HG02938 (cell line): ENCODE measurements at regions not wholly inside any gene's neighbourhood (a gene's known extent, or its start where the extent isn't known, plus 50 kb on each side); places are given as distances from the start of the nearest gene placed in this dataset.
A peak's percentile ranks its signal among the peaks of the same experiment; 100 is the strongest.

ENCODE experiments used
- ATAC-seq: cut with Tn5 transposase; IDR thresholded peaks from one replicate; pipeline ENCODE4 v1.9.1; 2021; ENCODE audit warnings: mild to moderate bottlenecking, moderate library complexity; ENCODE audit not compliant: unreplicated experiment

DNA sequence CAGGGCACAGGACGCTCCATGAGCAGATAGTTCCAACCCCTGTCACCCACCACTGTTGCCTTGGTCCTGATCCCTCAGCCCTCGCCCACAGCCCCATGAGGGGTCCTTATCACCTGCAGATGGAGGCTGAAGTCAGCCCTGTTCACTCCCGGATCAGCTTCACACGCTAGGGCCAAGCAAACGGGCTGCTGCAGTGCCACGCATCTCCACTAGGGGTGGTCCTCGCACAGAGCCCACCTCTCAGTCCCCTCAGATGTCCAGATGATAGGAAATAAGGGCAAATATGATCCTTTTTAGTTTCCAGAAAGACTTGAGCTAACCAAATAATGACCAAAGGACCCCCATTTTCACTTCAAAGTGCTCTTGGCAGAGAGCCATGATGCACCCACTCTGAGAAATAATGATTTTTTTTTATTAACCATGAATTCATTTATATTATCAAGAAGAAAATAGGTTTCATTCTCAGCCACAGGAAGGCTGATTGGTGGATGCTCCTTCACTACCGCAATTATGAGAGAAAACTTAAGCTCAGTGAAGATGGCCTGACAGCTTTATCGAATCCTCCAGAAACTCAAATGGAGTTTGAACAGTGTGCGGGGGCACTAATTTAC, 71.9 kb upstream of the KLHL29 start:
- peak; percentile 61 for ATAC-seq

GRCh38 chr2:23314687-23315086, 70.3 kb upstream of the KLHL29 start:
- no peak for ATAC-seq

GRCh38 chr2:23320058-23320457, 64.9 kb upstream of the KLHL29 start:
- ATAC-seq = no peak

DNA sequence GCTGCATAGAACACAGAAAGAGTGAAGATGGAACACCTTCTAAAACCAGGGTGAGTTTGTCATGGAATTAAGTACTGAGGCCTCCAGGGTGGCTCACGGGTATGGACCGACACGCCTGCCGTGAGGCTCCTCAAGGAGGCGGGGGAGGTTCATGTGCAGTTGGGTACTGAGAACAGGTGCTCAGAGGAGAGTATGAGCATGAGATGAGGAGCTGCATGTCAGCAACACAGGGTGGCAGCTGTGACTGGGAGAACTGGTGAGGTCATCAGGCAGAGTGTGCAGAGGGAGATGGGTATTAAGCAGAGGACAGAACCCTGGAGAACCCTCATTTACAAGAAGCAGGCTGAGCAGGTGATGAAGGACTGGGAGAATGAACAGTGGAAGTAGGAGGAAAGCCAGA, 63.2 kb upstream of the KLHL29 start:
- ATAC-seq = no peak

DNA sequence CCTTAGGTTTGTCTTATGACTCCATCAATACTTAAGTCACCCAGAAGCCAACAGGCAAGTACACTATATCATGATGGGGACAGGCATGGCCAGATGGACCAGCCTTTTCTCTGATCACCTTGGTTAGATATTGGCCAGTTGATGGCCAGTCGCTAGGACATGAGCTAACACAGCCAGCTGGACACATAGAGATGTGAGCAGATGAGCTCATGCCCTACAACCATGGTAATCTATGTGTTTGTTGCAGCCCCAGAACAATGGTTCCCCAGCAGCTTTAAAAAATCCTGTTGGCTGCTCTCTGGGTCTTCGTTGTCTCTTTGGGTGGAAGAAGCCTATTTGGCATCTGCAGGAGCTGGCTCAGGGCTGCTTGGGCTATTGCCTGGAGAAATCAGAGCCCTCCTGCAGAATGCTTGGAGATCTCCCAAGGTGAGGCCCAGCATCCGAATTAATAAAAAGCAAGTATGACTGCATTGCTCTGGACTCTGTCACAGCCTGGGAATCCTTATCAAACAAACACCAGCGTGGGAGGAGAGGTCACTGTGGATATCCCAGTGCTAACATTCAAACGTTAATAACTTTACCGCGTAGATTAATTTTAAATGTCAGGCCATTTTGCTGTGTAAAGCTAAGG, 62.3 kb upstream of the KLHL29 start:
- ATAC-seq = no peak

- ATAC-seq = no peak
Measured at GRCh38 chr2:23323198-23323916, 61.6 kb upstream of the KLHL29 start.

DNA sequence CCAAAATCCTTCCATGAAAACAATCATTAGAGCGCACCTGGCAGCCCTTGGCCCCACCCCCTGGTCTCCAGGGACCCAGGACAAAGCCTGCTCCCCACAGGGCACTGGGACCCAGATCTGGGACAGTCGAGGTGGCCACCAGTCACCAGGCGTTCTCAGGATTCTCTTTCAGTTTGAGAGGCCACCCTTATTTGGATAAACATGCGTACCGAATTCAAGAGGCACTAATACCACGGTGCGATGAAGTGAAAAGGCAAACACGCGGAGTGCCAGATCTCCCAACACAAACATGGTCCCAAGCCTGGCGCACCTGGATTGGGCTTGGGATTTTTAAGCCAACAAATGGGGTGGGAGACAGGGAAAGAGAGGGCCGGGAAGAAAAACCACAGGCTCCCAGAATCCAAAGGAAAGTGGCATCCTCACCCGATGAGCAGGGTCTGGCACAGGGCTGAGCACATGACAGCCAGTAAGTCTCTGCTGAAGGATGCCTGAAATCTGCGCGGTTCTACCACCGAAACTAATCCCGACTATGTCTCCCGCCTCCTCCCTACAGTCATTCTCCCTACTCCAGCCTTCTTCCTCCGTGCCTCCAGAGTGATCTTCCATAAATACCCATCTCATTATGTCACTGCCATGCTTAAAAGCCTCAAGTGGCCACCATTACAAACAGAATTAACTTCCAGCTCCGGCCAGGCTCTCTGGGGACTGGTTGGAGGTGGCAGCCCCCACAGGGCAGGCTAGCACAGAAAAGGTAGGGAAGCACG, 60.9 kb upstream of the KLHL29 start:
- no peak for ATAC-seq

GRCh38 chr2:23326330-23326729, 58.6 kb upstream of the KLHL29 start:
- no peak for ATAC-seq

- ATAC-seq = no peak
Measured at GRCh38 chr2:23327416-23327815, 57.6 kb upstream of the KLHL29 start.

DNA sequence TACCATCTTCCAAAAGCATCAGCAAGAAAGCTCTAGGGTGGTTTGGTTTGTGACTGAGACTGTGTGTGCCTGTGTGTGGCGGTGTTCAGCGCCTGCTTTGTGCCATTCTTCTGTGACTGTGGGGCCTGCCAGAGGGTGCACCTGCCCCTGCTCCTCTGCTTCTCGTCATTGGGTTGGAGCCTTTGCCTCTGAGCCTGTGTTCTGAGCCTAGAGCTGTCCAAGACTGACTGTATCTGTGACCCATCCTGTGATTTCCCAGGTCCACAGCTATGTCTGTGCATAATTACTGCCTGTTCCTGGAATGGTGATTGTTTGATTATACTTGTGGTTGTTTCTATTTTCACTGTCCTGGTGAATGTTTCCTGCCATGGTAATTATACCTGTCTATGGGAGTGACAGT, 57.1 kb upstream of the KLHL29 start:
- ATAC-seq = no peak

- no peak for ATAC-seq
Measured at GRCh38 chr2:23330214-23330613, 54.8 kb upstream of the KLHL29 start.
